CD14-positive monocyte (primary cell): ENCODE measurements at regions not wholly inside any gene's neighbourhood (a gene's known extent, or its start where the extent isn't known, plus 50 kb on each side); places are given as distances from the start of the nearest gene placed in this dataset.
"Not testable (repeated sequence)": the region's sequence is repeated elsewhere in the genome, so short reads cannot be mapped to it uniquely, and the experiment has no call there.

ENCODE experiments used
- DNase-seq, 3 donors: peaks; one replicate each; pipeline ENCODE4 v3.0.0-alpha.2; 2011 to 2022
- H2AFZ ChIP-seq: 2 replicates; pipeline ENCODE4 v1.6.0; 2012; ENCODE audit warnings: mild to moderate bottlenecking, low read depth, low read length, inconsistent platforms; ENCODE audit not compliant: insufficient read depth, poor library complexity, severe bottlenecking
- H3K27ac ChIP-seq, 2 donors: 1 replicate in 1 of 2; 2 replicates in 1 of 2; pipeline ENCODE4 v1.5.1; 2012 to 2013; ENCODE audit warnings: low read length in 2 of 2, control low read depth in 1 of 2, inconsistent platforms in 1 of 2, low read depth in 1 of 2, mild to moderate bottlenecking in 1 of 2
- H3K27me3 ChIP-seq, 2 donors: one replicate each; pipeline versions ENCODE4 v1.6.0 to v1.6.1; 2011 to 2013; ENCODE audit warnings: low read length in 2 of 2; ENCODE audit not compliant: control insufficient read depth in 2 of 2, insufficient read depth in 2 of 2
- H3K36me3 ChIP-seq, 2 donors: replicated peaks in 1 of 2; 1 replicate in 1 of 2; 2 replicates in 1 of 2; pipeline versions ENCODE4 v1.5.1 to v1.6.1; 2012 to 2013; ENCODE audit warnings: low read length in 2 of 2, control low read depth in 1 of 2, inconsistent platforms in 1 of 2, mild to moderate bottlenecking in 1 of 2; ENCODE audit not compliant: insufficient read depth in 2 of 2, control insufficient read depth in 1 of 2
- H3K4me1 ChIP-seq, 2 donors: 1 replicate in 1 of 2; 2 replicates in 1 of 2; pipeline versions ENCODE4 v1.5.1 to v1.6.1; 2012 to 2013; ENCODE audit warnings: low read length in 2 of 2, control low read depth in 1 of 2, inconsistent platforms in 1 of 2, mild to moderate bottlenecking in 1 of 2, moderate library complexity in 1 of 2; ENCODE audit not compliant: insufficient read depth in 2 of 2, control insufficient read depth in 1 of 2
- H3K4me2 ChIP-seq: replicated peaks from 2 replicates; pipeline ENCODE3; 2012; ENCODE audit warnings: low read length, moderate library complexity, mild to moderate bottlenecking; ENCODE audit not compliant: poor library complexity, severe bottlenecking; ENCODE audit errors: extremely low read depth
- H3K4me3 ChIP-seq, 3 experiments: fragments of 200-600 bp in 1 of 3; sonication (generic) in 1 of 3; replicated peaks in 1 of 3; 1 replicate in 2 of 3; 2 replicates in 1 of 3; pipeline ENCODE4 v1.5.1; 2011 to 2013; ENCODE audit warnings: low read length in 3 of 3, mild to moderate bottlenecking in 3 of 3, control low read depth in 2 of 3, low read depth in 2 of 3, inconsistent platforms in 1 of 3, moderate library complexity in 1 of 3
- H3K79me2 ChIP-seq: 2 replicates; pipeline ENCODE4 v1.6.0; 2012; ENCODE audit warnings: mild to moderate bottlenecking, control low read depth, inconsistent platforms, low read length, moderate library complexity; ENCODE audit not compliant: insufficient read depth
- H3K9ac ChIP-seq: 2 replicates; pipeline ENCODE4 v1.6.0; 2017; ENCODE audit warnings: low read length, mild to moderate bottlenecking; ENCODE audit not compliant: insufficient read depth, poor library complexity, severe bottlenecking
- H3K9me3 ChIP-seq, 2 donors: replicated peaks in 1 of 2; 1 replicate in 1 of 2; 2 replicates in 1 of 2; pipeline versions ENCODE4 v1.5.1 to v1.6.1; 2012 to 2013; ENCODE audit warnings: low read length in 2 of 2, control low read depth in 1 of 2; ENCODE audit not compliant: control insufficient read depth in 1 of 2, insufficient read depth in 1 of 2
- H4K20me1 ChIP-seq: 2 replicates; pipeline ENCODE4 v1.6.0; 2012; ENCODE audit warnings: mild to moderate bottlenecking, low read length, control low read depth, moderate library complexity; ENCODE audit not compliant: insufficient read depth
- H3K27ac Mint-ChIP-seq, 7 donors: one replicate each; pipeline ENCODE4 v1.8.0; 2020; ENCODE audit warnings: mild to moderate bottlenecking in 7 of 7, mixed read lengths in 7 of 7, moderate library complexity in 6 of 7, inconsistent platforms in 2 of 7
- H3K27me3 Mint-ChIP-seq, 3 donors: one replicate each; pipeline ENCODE4 v1.8.0; 2021 to 2022; ENCODE audit warnings: low read depth in 3 of 3, mild to moderate bottlenecking in 3 of 3, mixed read lengths in 3 of 3, moderate library complexity in 3 of 3, inconsistent platforms in 1 of 3
- H3K36me3 Mint-ChIP-seq, 2 donors: one replicate each; pipeline ENCODE4 v1.8.0; 2020; ENCODE audit warnings: mixed read lengths in 2 of 2, inconsistent platforms in 1 of 2, mild to moderate bottlenecking in 1 of 2
- H3K4me1 Mint-ChIP-seq: one replicate; pipeline ENCODE4 v1.8.0; 2020; ENCODE audit warnings: mild to moderate bottlenecking, mixed read lengths
- H3K4me3 Mint-ChIP-seq, 2 donors: one replicate each; pipeline ENCODE4 v1.8.0; 2020; ENCODE audit warnings: mild to moderate bottlenecking in 2 of 2, mixed read lengths in 2 of 2, moderate library complexity in 1 of 2
- H3K9me3 Mint-ChIP-seq, 7 donors: one replicate each; pipeline ENCODE4 v1.8.0; 2020 to 2022; ENCODE audit warnings: mixed read lengths in 7 of 7, mild to moderate bottlenecking in 6 of 7, moderate library complexity in 6 of 7, inconsistent platforms in 2 of 7
- WGBS: methylation state at CpG from one replicate; pipeline ENCODE4 v1.1.5; 2013; ENCODE audit warnings: missing lambda C conversion rate; ENCODE audit not compliant: insufficient coverage; 5-methylcytosine and 5-hydroxymethylcytosine counted together
- intact Hi-C, 2 donors: fragments of 100-400 bp; cut with micrococcal nuclease; formaldehyde crosslinking; loops; one replicate each; pipeline versions ENCODE4 v1.15.0 to v1.15.1; 2023
- TF ChIP-seq, protein P1 (sequence below): fragments of 200-600 bp; IDR thresholded peaks from one replicate; pipeline ENCODE4 v1.8.0; 2022; ENCODE audit warnings: antibody characterized with exemption, mild to moderate bottlenecking

DNA sequence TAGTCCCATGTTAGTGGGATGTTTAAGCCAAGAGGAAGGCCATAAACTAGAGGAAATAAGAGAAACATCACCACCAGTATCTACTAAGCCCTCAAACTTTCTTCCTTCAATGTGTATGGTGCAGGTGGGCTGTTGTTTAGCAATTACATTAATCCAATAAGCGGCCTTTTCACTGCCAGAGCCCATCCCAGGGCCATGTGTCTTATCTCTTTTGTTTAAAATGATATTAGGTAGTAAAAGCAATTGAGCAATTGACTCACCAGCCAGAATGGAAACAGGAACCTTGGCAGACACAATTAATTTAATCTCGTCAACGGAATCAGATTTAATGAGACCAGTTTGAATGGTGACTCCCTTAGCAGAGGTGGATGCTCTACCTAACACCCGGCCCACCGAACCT is 1503.5 kb downstream of the UQCRFS1 start:
- Mint-ChIP-seq H3K4me3 (no peak overlapping the region), H3K27ac (no peak overlapping the region), H3K27me3 (peaks cover 0 to 2% (median 0%) of the 10 kb centered on the region in 3 donors), H3K36me3 (no peaks in the 10 kb centered on the region), H3K4me1 (no peaks in the 10 kb centered on the region), H3K9me3 (peaks cover 17 to 35% (median 20%) of the 10 kb centered on the region in 7 donors)
- H3K4me3 ChIP-seq: no peak overlapping the region
- intact Hi-C loops: no loop called here
- peaks cover 35 to 59% of the 10 kb centered on the region in 2 donors for H3K9me3 ChIP-seq
- no peak overlapping the region for H3K9ac ChIP-seq
- no peaks in the 10 kb centered on the region for H3K4me1 ChIP-seq
- no peak for DNase-seq
- no peak overlapping the region for H3K27ac ChIP-seq
- no peaks in the 10 kb centered on the region for H3K27me3 ChIP-seq
- H3K79me2 ChIP-seq: no peaks in the 10 kb centered on the region
- H2AFZ ChIP-seq: no peak overlapping the region
- 100% methylated on average over 2 of the region's 5 CpGs for WGBS
- no peaks in the 10 kb centered on the region for H3K36me3 ChIP-seq
- no peak overlapping the region for H3K4me2 ChIP-seq
- no peaks in the 10 kb centered on the region for H4K20me1 ChIP-seq
- TF ChIP-seq, protein P1, sequence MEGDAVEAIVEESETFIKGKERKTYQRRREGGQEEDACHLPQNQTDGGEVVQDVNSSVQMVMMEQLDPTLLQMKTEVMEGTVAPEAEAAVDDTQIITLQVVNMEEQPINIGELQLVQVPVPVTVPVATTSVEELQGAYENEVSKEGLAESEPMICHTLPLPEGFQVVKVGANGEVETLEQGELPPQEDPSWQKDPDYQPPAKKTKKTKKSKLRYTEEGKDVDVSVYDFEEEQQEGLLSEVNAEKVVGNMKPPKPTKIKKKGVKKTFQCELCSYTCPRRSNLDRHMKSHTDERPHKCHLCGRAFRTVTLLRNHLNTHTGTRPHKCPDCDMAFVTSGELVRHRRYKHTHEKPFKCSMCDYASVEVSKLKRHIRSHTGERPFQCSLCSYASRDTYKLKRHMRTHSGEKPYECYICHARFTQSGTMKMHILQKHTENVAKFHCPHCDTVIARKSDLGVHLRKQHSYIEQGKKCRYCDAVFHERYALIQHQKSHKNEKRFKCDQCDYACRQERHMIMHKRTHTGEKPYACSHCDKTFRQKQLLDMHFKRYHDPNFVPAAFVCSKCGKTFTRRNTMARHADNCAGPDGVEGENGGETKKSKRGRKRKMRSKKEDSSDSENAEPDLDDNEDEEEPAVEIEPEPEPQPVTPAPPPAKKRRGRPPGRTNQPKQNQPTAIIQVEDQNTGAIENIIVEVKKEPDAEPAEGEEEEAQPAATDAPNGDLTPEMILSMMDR: no peak

DNA sequence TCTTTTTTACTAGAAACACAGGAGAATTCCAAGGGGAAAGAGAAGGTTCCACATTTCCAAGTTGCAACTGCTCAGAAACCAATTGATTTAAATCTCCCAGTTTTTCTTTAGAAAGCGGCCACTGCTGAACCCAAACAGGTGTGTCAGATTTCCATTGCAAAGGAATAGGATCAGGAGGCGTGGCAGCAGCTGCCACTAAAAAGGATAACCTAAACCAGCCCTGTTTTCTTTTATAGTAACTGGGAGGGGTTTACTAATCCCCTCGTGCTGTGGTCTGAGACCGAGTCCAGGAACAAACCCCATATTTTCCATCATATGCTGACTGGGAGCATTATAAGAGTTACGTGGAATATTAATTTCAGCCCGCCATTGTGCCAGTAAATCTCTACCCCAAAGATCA is 1504.0 kb downstream of the UQCRFS1 start:
- DNase-seq, H3K27me3 ChIP-seq, H3K4me3 ChIP-seq, H3K27ac ChIP-seq, H4K20me1 ChIP-seq, H3K36me3 ChIP-seq, intact Hi-C loops, H2AFZ ChIP-seq, H3K36me3 Mint-ChIP-seq, H3K27me3 Mint-ChIP-seq, H3K4me1 Mint-ChIP-seq, H3K9ac ChIP-seq, H3K4me1 ChIP-seq, H3K4me2 ChIP-seq, H3K79me2 ChIP-seq, H3K27ac Mint-ChIP-seq, H3K4me3 Mint-ChIP-seq: not testable (repeated sequence)
- H3K9me3 ChIP-seq: peaks cover 35 to 58% of the 10 kb centered on the region in 2 donors
- peaks cover 17 to 38% (median 23%) of the 10 kb centered on the region in 7 donors for H3K9me3 Mint-ChIP-seq
- no CpG with 5 or more reads among the region's 6 CpGs for WGBS

- H3K4me2 ChIP-seq, H3K27me3 Mint-ChIP-seq, H3K4me3 ChIP-seq, H3K4me3 Mint-ChIP-seq, H2AFZ ChIP-seq, H3K4me1 Mint-ChIP-seq, intact Hi-C loops, H3K36me3 ChIP-seq, H4K20me1 ChIP-seq, H3K27ac ChIP-seq, H3K9ac ChIP-seq, H3K4me1 ChIP-seq, H3K79me2 ChIP-seq, H3K27ac Mint-ChIP-seq, H3K36me3 Mint-ChIP-seq, DNase-seq, H3K27me3 ChIP-seq: not testable (repeated sequence)
- H3K9me3 Mint-ChIP-seq: peaks cover 15 to 35% (median 25%) of the 10 kb centered on the region in 7 donors
- H3K9me3 ChIP-seq: peaks cover 30 to 64% of the 10 kb centered on the region in 2 donors
- WGBS: 100% methylated on average over 3 of the region's 3 CpGs
Measured at GRCh38 chr19:27707026-27707425, 1505.9 kb downstream of the UQCRFS1 start.
